OCI-LY7 (cell line): ENCODE measurements at regions not wholly inside any gene's neighbourhood (a gene's known extent, or its start where the extent isn't known, plus 50 kb on each side); places are given as distances from the start of the nearest gene placed in this dataset.

Source experiments
- BruUV-seq: library from RNA; stranded (reverse); fragments of 400-500 nt; replicated peaks from 2 replicates; lab custom pipeline; 2021; lab: Mats Ljungman, UMichigan
- CTCF ChIA-PET: fragments of 300-600 bp; sonication (Branson Sonifier 250); formaldehyde crosslinking; loops from one replicate; lab custom pipeline; 2022; ENCODE audit warnings: antibody characterized with exemption; ENCODE audit not compliant: unreplicated experiment; lab: Charles Lee
- POLR2A ChIA-PET: fragments of 300-600 bp; sonication (Branson Sonifier 250); formaldehyde crosslinking; loops from one replicate; lab custom pipeline; 2022; ENCODE audit warnings: antibody characterized with exemption; lab: Charles Lee
- DNase-seq: peaks from one replicate; pipeline ENCODE4 v3.0.0-alpha.2; 2015; ENCODE audit warnings: low spot score
- H2AFZ ChIP-seq: fragments of 200-600 bp; sonication (generic), shearing (Covaris generic); 2 replicates; pipeline ENCODE4 v1.6.1; 2014; ENCODE audit warnings: mild to moderate bottlenecking, antibody characterized with exemption, low read length, moderate library complexity
- H3K27ac ChIP-seq: fragments of 200-600 bp; sonication (generic); 2 replicates; pipeline ENCODE4 v1.5.1; 2014; ENCODE audit warnings: mixed run types, low read depth, mild to moderate bottlenecking, moderate library complexity, low read length, inconsistent platforms; ENCODE audit not compliant: poor library complexity, severe bottlenecking
- H3K36me3 ChIP-seq: fragments of 200-600 bp; sonication (generic); 2 replicates; pipeline ENCODE4 v1.6.1; 2014; ENCODE audit warnings: mild to moderate bottlenecking, antibody characterized with exemption, low read length, moderate library complexity, mixed read lengths; ENCODE audit not compliant: insufficient read depth
- H3K4me1 ChIP-seq: fragments of 200-600 bp; sonication (generic); 2 replicates; pipeline ENCODE4 v1.5.1; 2014; ENCODE audit warnings: mild to moderate bottlenecking, low read length; ENCODE audit not compliant: insufficient read depth, poor library complexity, severe bottlenecking
- H3K4me2 ChIP-seq: fragments of 200-600 bp; sonication (generic); 2 replicates; pipeline ENCODE4 v1.6.1; 2014; ENCODE audit warnings: mild to moderate bottlenecking, low read length
- H3K4me3 ChIP-seq: fragments of 200-600 bp; sonication (generic); 2 replicates; pipeline ENCODE4 v1.5.1; 2014; ENCODE audit warnings: mild to moderate bottlenecking, low read depth, low read length; ENCODE audit not compliant: poor library complexity, severe bottlenecking
- H3K79me2 ChIP-seq: fragments of 200-600 bp; sonication (generic); 2 replicates; pipeline ENCODE4 v1.6.1; 2016; ENCODE audit warnings: low read depth, mild to moderate bottlenecking, low read length, moderate library complexity, mixed read lengths; ENCODE audit not compliant: insufficient read depth
- H3K9me2 ChIP-seq: fragments of 200-600 bp; sonication (generic); 2 replicates; pipeline ENCODE4 v1.6.1; 2016; ENCODE audit warnings: mild to moderate bottlenecking, low read length, mixed read lengths; ENCODE audit not compliant: insufficient read depth
- H3K9me3 ChIP-seq: fragments of 200-600 bp; sonication (generic); 2 replicates; pipeline ENCODE4 v1.6.1; 2014; ENCODE audit warnings: mild to moderate bottlenecking, mixed run types, low read length, mixed read lengths
- H4K20me1 ChIP-seq: fragments of 200-600 bp; sonication (generic); 2 replicates; pipeline ENCODE4 v1.6.1; 2014; ENCODE audit warnings: mild to moderate bottlenecking, antibody characterized with exemption, low read length, moderate library complexity, mixed read lengths; ENCODE audit not compliant: insufficient read depth
- CTCF ChIP-seq: fragments of 200-600 bp; sonication (generic); conservative IDR thresholded peaks from 2 replicates; pipeline ENCODE4 v1.5.1; 2014; ENCODE audit warnings: mild to moderate bottlenecking, antibody characterized with exemption, low read length, moderate library complexity, mixed read lengths
- EZH2phosphoT487 ChIP-seq: fragments of 200-600 bp; sonication (generic); IDR thresholded peaks from 2 replicates; pipeline ENCODE4 v1.6.1; 2018; ENCODE audit warnings: low read depth, borderline replicate concordance, mild to moderate bottlenecking, mixed run types, antibody characterized with exemption, low read length, moderate library complexity, mixed read lengths
- intact Hi-C: fragments of 100-400 bp; cut with micrococcal nuclease; formaldehyde crosslinking; loops from one replicate; pipeline ENCODE4 v1.10.0; 2022; ENCODE audit not compliant: unreplicated experiment

- no peak overlapping the region for H3K4me2 ChIP-seq
- no peak for DNase-seq
- no peaks in the 10 kb centered on the region for H3K9me3 ChIP-seq
- POLR2A ChIA-PET, result no interaction called here
- TF ChIP-seq EZH2phosphoT487 (no peak), CTCF (no peak)
- H2AFZ ChIP-seq, result no peak overlapping the region
- no peaks in the 10 kb centered on the region for H3K79me2 ChIP-seq
- intact Hi-C loops, result no loop called here
- no TSS peak for BruUV-seq
- H3K36me3 ChIP-seq, result no peaks in the 10 kb centered on the region
- no peaks in the 10 kb centered on the region for H4K20me1 ChIP-seq
- H3K4me3 ChIP-seq, result no peak overlapping the region
- CTCF ChIA-PET, result no interaction called here
- no peaks in the 10 kb centered on the region for H3K9me2 ChIP-seq
- no peaks in the 10 kb centered on the region for H3K4me1 ChIP-seq
- no peak overlapping the region for H3K27ac ChIP-seq
Observed at GRCh38 chr2:183984871-183985270, 613.5 kb upstream of the ZNF804A start.

- Histone ChIP-seq H3K4me3 (no peak overlapping the region), H3K9me3 (no peaks in the 10 kb centered on the region), H3K36me3 (no peaks in the 10 kb centered on the region), H4K20me1 (no peaks in the 10 kb centered on the region), H3K27ac (no peak overlapping the region), H3K9me2 (no peaks in the 10 kb centered on the region), H3K4me1 (no peaks in the 10 kb centered on the region), H3K79me2 (no peaks in the 10 kb centered on the region), H2AFZ (no peak overlapping the region), H3K4me2 (no peak overlapping the region)
- POLR2A ChIA-PET, result interaction anchor here (0.6 kb wide), 1 partner anchor 912 kb away, joined by 3 read pairs; no protein-coding TSS in a partner anchor
- CTCF ChIA-PET, result no interaction called here
- intact Hi-C loops, result no loop called here
- BruUV-seq, result no TSS peak
- DNase-seq, result no peak
- no peak for TF ChIP-seq CTCF
- no peak for TF ChIP-seq EZH2phosphoT487
Observed at GRCh38 chr2:183991968-183992367, 606.4 kb upstream of the ZNF804A start.

- BruUV-seq, result no TSS peak
- Histone ChIP-seq H3K79me2 (no peaks in the 10 kb centered on the region), H3K4me2 (no peak overlapping the region), H3K36me3 (no peaks in the 10 kb centered on the region), H3K9me3 (no peaks in the 10 kb centered on the region), H3K27ac (no peak overlapping the region), H3K9me2 (no peaks in the 10 kb centered on the region), H2AFZ (no peak overlapping the region), H3K4me1 (no peaks in the 10 kb centered on the region), H3K4me3 (no peak overlapping the region), H4K20me1 (no peaks in the 10 kb centered on the region)
- ChIA-PET POLR2A (no interaction called here), CTCF (no interaction called here)
- intact Hi-C loops, result no loop called here
- TF ChIP-seq CTCF (no peak), EZH2phosphoT487 (no peak)
- no peak for DNase-seq
Observed at GRCh38 chr2:183993052-183993451, 605.3 kb upstream of the ZNF804A start.
